ENCODE measurements at regions not wholly inside any gene's neighbourhood (a gene's known extent, or its start where the extent isn't known, plus 50 kb on each side); places are given as distances from the start of the nearest gene placed in this dataset.

- in situ Hi-C loops (cut with HindIII; ENCODE audit: low sequenced_read_pairs) = no loop called here
- no peak overlapping the region for H3K4me3 ChIP-seq (ENCODE audit: low read depth, low read length)
- DNase-seq (ENCODE audit: low read depth) = no peak
- TF ChIP-seq CTCF (IDR thresholded peaks at IDR 0.05; ENCODE audit: low read depth, low read length, missing control alignments) = no peak
Observed at GRCh38 chr5:166594567-166594966, 1696.9 kb upstream of the WWC1 start.

GRCh38 chr5:166595274-166595951 lies 1696.0 kb upstream of the WWC1 start:
- in situ Hi-C loops (cut with HindIII; ENCODE audit: low sequenced_read_pairs) = no loop called here
- TF ChIP-seq CTCF (IDR thresholded peaks at IDR 0.05; ENCODE audit: low read depth, low read length, missing control alignments) = no peak
- DNase-seq (ENCODE audit: low read depth) = no peak
- H3K4me3 ChIP-seq (ENCODE audit: low read depth, low read length) = no peak overlapping the region

- TF ChIP-seq CTCF (IDR thresholded peaks at IDR 0.05; ENCODE audit: low read depth, low read length, missing control alignments) = no peak
- no peak for DNase-seq (ENCODE audit: low read depth)
- in situ Hi-C loops (cut with HindIII; ENCODE audit: low sequenced_read_pairs) = no loop called here
- no peak overlapping the region for H3K4me3 ChIP-seq (ENCODE audit: low read depth, low read length)
Observed at GRCh38 chr5:166596043-166596442, 1695.4 kb upstream of the WWC1 start.

- in situ Hi-C loops (cut with HindIII; ENCODE audit: low sequenced_read_pairs) = no loop called here
- no peak for DNase-seq (ENCODE audit: low read depth)
- no peak overlapping the region for H3K4me3 ChIP-seq (ENCODE audit: low read depth, low read length)
- no peak for TF ChIP-seq CTCF (IDR thresholded peaks at IDR 0.05; ENCODE audit: low read depth, low read length, missing control alignments)
Observed at GRCh38 chr5:166602271-166602670, 1689.2 kb upstream of the WWC1 start.

GRCh38 chr5:166617507-166617906 lies 1673.9 kb upstream of the WWC1 start:
- no peak for TF ChIP-seq CTCF (IDR thresholded peaks at IDR 0.05; ENCODE audit: low read depth, low read length, missing control alignments)
- no peak overlapping the region for H3K4me3 ChIP-seq (ENCODE audit: low read depth, low read length)
- DNase-seq (ENCODE audit: low read depth) = no peak
- in situ Hi-C loops (cut with HindIII; ENCODE audit: low sequenced_read_pairs) = no loop called here

- H3K4me3 ChIP-seq (ENCODE audit: low read depth, low read length) = no peak overlapping the region
- DNase-seq (ENCODE audit: low read depth) = no peak
- no peak for TF ChIP-seq CTCF (IDR thresholded peaks at IDR 0.05; ENCODE audit: low read depth, low read length, missing control alignments)
- in situ Hi-C loops (cut with HindIII; ENCODE audit: low sequenced_read_pairs) = no loop called here
Observed at GRCh38 chr5:166618526-166618925, 1672.9 kb upstream of the WWC1 start.

Measured in astrocyte of the cerebellum (primary cell).